Loucy (cell line): ENCODE measurements at regions not wholly inside any gene's neighbourhood (a gene's known extent, or its start where the extent isn't known, plus 50 kb on each side); places are given as distances from the start of the nearest gene placed in this dataset.

Source experiments
- H2AFZ ChIP-seq: fragments of 200-600 bp; sonication (generic); 2 replicates; pipeline ENCODE4 v1.6.0; 2016; ENCODE audit warnings: antibody characterized with exemption, mild to moderate bottlenecking, low read length, moderate library complexity
- H3F3A ChIP-seq: fragments of 200-600 bp; 2 replicates; pipeline ENCODE4 v1.6.0; 2016; ENCODE audit warnings: antibody characterized with exemption, low read depth, mild to moderate bottlenecking
- H3K27me3 ChIP-seq: fragments of 200-600 bp; sonication (generic); 2 replicates; pipeline ENCODE4 v1.6.1; 2014; ENCODE audit warnings: low read length, mild to moderate bottlenecking; ENCODE audit not compliant: insufficient read depth, poor library complexity, severe bottlenecking
- H3K36me3 ChIP-seq: fragments of 200-600 bp; sonication (generic); 2 replicates; pipeline ENCODE4 v1.6.1; 2016; ENCODE audit warnings: low read length; ENCODE audit not compliant: insufficient read depth
- H3K4me1 ChIP-seq: fragments of 200-600 bp; sonication (generic); 2 replicates; pipeline ENCODE4 v1.5.1; 2014; ENCODE audit warnings: low read length, mild to moderate bottlenecking; ENCODE audit not compliant: insufficient read depth, poor library complexity, severe bottlenecking
- H3K4me2 ChIP-seq: fragments of 200-600 bp; sonication (generic); 2 replicates; pipeline ENCODE4 v1.6.0; 2014; ENCODE audit warnings: antibody characterized with exemption, low read length, low read depth, mild to moderate bottlenecking; ENCODE audit not compliant: poor library complexity, severe bottlenecking
- H3K4me3 ChIP-seq: fragments of 200-600 bp; sonication (generic); 2 replicates; pipeline ENCODE4 v1.5.1; 2014; ENCODE audit warnings: low read length, mild to moderate bottlenecking, mixed read lengths; ENCODE audit not compliant: poor library complexity, severe bottlenecking
- H3K79me2 ChIP-seq: fragments of 200-600 bp; sonication (generic); 2 replicates; pipeline ENCODE4 v1.6.1; 2014; ENCODE audit warnings: low read length; ENCODE audit not compliant: insufficient read depth
- H3K9ac ChIP-seq: fragments of 200-600 bp; sonication (generic); 2 replicates; pipeline ENCODE4 v1.6.0; 2014; ENCODE audit warnings: mild to moderate bottlenecking, low read depth, low read length, moderate library complexity; ENCODE audit not compliant: poor library complexity, severe bottlenecking
- H3K9me2 ChIP-seq: fragments of 200-600 bp; sonication (generic); replicated peaks from 2 replicates; pipeline ENCODE4 v1.6.1; 2016; ENCODE audit warnings: low read depth, low read length, mixed read lengths
- H3K9me3 ChIP-seq: fragments of 200-600 bp; sonication (generic); 2 replicates; pipeline ENCODE4 v1.6.1; 2014; ENCODE audit warnings: mild to moderate bottlenecking, antibody characterized with exemption, low read length, low read depth; ENCODE audit not compliant: insufficient read depth
- H4K20me1 ChIP-seq: fragments of 200-600 bp; sonication (generic); 2 replicates; pipeline ENCODE4 v1.6.0; 2014; ENCODE audit warnings: antibody characterized with exemption, low read length, mild to moderate bottlenecking; ENCODE audit not compliant: insufficient read depth, poor library complexity, severe bottlenecking
- EZH2phosphoT487 ChIP-seq: fragments of 200-600 bp; IDR thresholded peaks from 2 replicates; pipeline ENCODE4 v1.6.1; 2018; ENCODE audit warnings: antibody characterized with exemption, mild to moderate bottlenecking, moderate library complexity, borderline replicate concordance
- TF ChIP-seq, protein P1 (sequence below): fragments of 200-600 bp; sonication (generic); conservative IDR thresholded peaks from 2 replicates; pipeline ENCODE4 v1.5.1; 2014; ENCODE audit warnings: mild to moderate bottlenecking, antibody characterized with exemption, low read length

DNA sequence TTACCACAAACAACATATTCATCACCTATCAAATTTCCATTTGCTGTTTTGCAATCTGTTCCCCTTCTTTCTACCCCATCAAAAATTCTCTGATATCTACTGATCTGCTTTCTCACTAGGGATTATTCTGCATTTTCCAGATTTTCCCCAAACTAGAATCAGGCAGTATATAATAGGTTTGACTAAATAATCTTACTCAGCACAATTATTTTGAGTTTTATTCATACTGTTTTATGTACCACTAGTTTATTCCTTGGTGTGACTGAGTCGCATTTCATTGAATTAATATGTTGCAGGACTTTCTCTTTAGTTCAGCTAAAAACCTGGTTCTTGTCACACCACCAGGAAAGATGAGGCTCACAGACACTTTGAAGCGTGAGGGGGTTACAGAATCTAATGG is 131.4 kb downstream of the CYLC2 start:
- H3K4me1 ChIP-seq = peaks cover 11% of the 10 kb centered on the region
- H3K79me2 ChIP-seq = no peaks in the 10 kb centered on the region
- H4K20me1 ChIP-seq = no peaks in the 10 kb centered on the region
- peak overlapping the region; percentile 48 for H3K4me2 ChIP-seq
- no peak overlapping the region for H3K4me3 ChIP-seq
- no peaks in the 10 kb centered on the region for H3K9me3 ChIP-seq
- TF ChIP-seq, protein P1, sequence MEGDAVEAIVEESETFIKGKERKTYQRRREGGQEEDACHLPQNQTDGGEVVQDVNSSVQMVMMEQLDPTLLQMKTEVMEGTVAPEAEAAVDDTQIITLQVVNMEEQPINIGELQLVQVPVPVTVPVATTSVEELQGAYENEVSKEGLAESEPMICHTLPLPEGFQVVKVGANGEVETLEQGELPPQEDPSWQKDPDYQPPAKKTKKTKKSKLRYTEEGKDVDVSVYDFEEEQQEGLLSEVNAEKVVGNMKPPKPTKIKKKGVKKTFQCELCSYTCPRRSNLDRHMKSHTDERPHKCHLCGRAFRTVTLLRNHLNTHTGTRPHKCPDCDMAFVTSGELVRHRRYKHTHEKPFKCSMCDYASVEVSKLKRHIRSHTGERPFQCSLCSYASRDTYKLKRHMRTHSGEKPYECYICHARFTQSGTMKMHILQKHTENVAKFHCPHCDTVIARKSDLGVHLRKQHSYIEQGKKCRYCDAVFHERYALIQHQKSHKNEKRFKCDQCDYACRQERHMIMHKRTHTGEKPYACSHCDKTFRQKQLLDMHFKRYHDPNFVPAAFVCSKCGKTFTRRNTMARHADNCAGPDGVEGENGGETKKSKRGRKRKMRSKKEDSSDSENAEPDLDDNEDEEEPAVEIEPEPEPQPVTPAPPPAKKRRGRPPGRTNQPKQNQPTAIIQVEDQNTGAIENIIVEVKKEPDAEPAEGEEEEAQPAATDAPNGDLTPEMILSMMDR = no peak
- no peak for TF ChIP-seq EZH2phosphoT487
- no peak overlapping the region for H3K9ac ChIP-seq
- no peaks in the 10 kb centered on the region for H3K9me2 ChIP-seq
- no peaks in the 10 kb centered on the region for H3F3A ChIP-seq
- H2AFZ ChIP-seq = no peak overlapping the region
- H3K27me3 ChIP-seq = no peaks in the 10 kb centered on the region
- H3K36me3 ChIP-seq = no peaks in the 10 kb centered on the region

DNA sequence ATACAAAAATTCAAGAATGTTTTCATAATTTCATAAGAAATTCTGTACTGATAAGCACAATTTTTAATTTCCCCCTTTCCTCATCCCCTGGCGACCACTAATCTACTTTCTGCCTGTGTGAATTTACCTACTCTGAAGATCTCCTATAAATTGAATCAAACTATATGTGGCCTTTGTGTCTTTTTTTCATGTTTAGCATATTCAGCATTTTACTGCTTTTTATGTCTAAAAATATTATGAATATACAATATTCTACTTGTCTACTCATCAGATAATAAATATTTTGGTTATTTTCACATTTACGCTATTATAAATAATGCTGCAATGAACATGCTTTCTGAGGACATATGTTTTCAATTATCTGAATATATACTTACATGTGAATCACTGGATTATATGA is 144.8 kb downstream of the CYLC2 start:
- H3K36me3 ChIP-seq = no peaks in the 10 kb centered on the region
- H3K79me2 ChIP-seq = no peaks in the 10 kb centered on the region
- no peak overlapping the region for H2AFZ ChIP-seq
- no peaks in the 10 kb centered on the region for H3K27me3 ChIP-seq
- TF ChIP-seq, protein P1 = no peak
- TF ChIP-seq EZH2phosphoT487 = no peak
- no peak overlapping the region for H3K4me3 ChIP-seq
- no peaks in the 10 kb centered on the region for H4K20me1 ChIP-seq
- H3F3A ChIP-seq = no peaks in the 10 kb centered on the region
- no peaks in the 10 kb centered on the region for H3K9me3 ChIP-seq
- H3K9ac ChIP-seq = no peak overlapping the region
- no peaks in the 10 kb centered on the region for H3K4me1 ChIP-seq
- no peak overlapping the region for H3K4me2 ChIP-seq
- H3K9me2 ChIP-seq = no peaks in the 10 kb centered on the region

DNA sequence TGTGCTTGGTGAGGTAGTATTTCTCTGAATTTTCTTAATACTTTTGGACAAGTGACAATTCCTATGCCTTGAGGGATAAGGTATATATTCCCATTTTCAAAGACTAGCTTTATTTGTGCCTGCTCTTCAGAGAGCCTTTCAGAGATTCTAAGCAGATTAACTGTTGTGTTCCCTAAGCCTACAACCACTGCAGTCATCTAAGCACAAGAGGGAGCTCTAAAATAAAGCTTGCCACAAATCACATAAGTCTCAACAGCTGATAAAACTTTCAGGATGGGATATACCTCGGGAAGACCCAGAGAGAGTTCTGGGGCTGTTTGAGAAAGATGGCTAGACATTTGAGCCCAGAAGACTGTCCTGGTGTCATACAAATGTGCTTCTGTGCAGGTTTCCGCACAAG is 157.3 kb downstream of the CYLC2 start:
- Histone ChIP-seq H3F3A (no peaks in the 10 kb centered on the region), H3K27me3 (no peaks in the 10 kb centered on the region), H3K4me3 (no peak overlapping the region), H3K36me3 (no peaks in the 10 kb centered on the region), H3K4me2 (no peak overlapping the region), H3K79me2 (no peaks in the 10 kb centered on the region), H3K9me2 (no peaks in the 10 kb centered on the region), H2AFZ (no peak overlapping the region), H3K4me1 (no peaks in the 10 kb centered on the region), H3K9ac (no peak overlapping the region), H4K20me1 (no peaks in the 10 kb centered on the region), H3K9me3 (no peaks in the 10 kb centered on the region)
- TF ChIP-seq EZH2phosphoT487 = no peak
- TF ChIP-seq, protein P1 = no peak; the same call in 1 of the 2 replicates
